NT2/D1 (cell line): ENCODE measurements at regions not wholly inside any gene's neighbourhood (a gene's known extent, or its start where the extent isn't known, plus 50 kb on each side); places are given as distances from the start of the nearest gene placed in this dataset.

Source experiments
- SUZ12 ChIP-seq: IDR thresholded peaks from 2 replicates; pipeline ENCODE4 v1.6.1; 2011; ENCODE audit not compliant: insufficient read length, insufficient read depth; ENCODE audit errors: extremely low read depth
- ZNF274 ChIP-seq: IDR thresholded peaks from 2 replicates; pipeline ENCODE4 v1.6.1; 2011; ENCODE audit warnings: mild to moderate bottlenecking, low read depth, low read length

DNA sequence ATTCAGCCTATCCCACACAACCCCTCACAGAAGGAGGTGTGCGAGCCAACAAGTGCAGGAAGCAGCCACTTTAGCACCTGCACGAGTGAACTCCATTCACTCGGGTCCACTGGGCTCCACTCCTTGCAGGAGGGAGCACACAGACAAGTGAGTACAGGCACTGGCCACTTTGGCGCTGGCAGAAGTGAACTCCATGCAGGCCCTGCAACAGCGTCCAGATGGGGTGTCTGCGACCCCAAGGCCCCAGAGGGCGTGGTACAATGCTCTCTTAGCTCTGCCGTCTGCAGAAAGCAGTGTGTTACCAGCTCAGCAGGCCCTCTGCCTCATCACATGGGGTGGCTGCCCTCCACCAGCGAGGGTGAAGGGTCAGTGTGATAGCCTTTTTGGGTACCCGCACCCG, 388.0 kb upstream of the CNTN4 start:
- TF ChIP-seq SUZ12 (no peak), ZNF274 (no peak)
